T47D (cell line): ENCODE measurements at regions not wholly inside any gene's neighbourhood (a gene's known extent, or its start where the extent isn't known, plus 50 kb on each side); places are given as distances from the start of the nearest gene placed in this dataset.

Experiments
- DNase-seq, 2 experiments: peaks; one replicate each; pipeline versions ENCODE4 v3.0.0 to v3.0.0-alpha.2; 2011 to 2012; ENCODE audit warnings: low read depth in 1 of 2, low spot score in 1 of 2
- JUND ChIP-seq: IDR thresholded peaks from 2 replicates; pipeline ENCODE4 v1.6.1; 2012; ENCODE audit warnings: low read depth
- in situ Hi-C: cut with HindIII; loops from 2 replicates; pipeline ENCODE4 v1.10.0; 2016; ENCODE audit warnings: low sequenced_read_pairs, low pct_unique_long_range_greater_than_20kb

GRCh38 chr12:90181216-90181615 lies 472.6 kb upstream of the ATP2B1 start:
- no peak for DNase-seq
- in situ Hi-C loops: no loop called here

DNA sequence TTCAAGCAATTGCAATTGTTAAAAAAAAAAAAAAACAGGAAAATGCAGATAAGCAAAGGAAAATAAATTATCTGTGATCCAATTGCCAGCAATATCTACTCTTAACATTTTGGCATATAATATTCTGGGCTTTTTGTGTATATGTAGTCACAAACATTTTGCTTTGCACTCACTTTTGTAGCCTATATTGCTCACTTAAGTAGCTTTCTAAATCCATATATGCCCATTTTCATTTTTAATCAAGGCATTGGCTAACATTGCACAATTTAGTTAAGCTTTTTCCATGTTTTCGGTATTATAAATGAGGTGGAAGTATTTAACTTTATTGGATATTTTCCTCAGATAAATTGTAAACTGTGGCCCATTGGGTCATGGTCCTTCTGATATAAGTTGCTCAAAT lies 466.3 kb upstream of the ATP2B1 start:
- in situ Hi-C loops: no loop called here
- TF ChIP-seq JUND: no peak
- DNase-seq: no peak

More at GRCh38 chr12:90181216-90181615, 472.6 kb upstream of the ATP2B1 start:
- no peak for TF ChIP-seq JUND

- TF ChIP-seq JUND: no peak
- in situ Hi-C loops: no loop called here
- DNase-seq: no peak
Measured at GRCh38 chr12:90174198-90174510, 465.5 kb upstream of the ATP2B1 start.

- in situ Hi-C loops: no loop called here
- DNase-seq: no peak
- no peak for TF ChIP-seq JUND
Measured at GRCh38 chr12:90173499-90174197, 465.0 kb upstream of the ATP2B1 start.

DNA sequence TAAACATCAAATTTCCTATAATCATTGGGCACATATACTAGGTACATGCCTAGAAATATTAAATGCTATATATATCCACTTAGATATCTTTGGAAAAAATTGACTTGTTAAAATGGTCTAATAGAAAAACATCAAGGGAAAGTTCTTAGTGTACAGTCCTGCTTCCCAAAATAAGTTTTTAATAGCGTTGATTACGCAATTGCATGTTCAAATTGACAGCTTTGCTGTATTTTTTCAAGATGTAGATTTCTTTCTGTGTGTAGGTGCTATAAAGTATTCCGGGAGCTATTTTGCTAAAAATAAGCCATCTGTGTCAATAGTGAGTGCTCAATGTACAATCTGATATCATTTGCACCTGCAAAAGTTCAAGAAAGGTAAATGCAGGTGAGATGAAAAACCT lies 463.9 kb upstream of the ATP2B1 start:
- DNase-seq: no peak
- in situ Hi-C loops: no loop called here
- TF ChIP-seq JUND: no peak

GRCh38 chr12:90170740-90171139 lies 462.1 kb upstream of the ATP2B1 start:
- DNase-seq: no peak
- in situ Hi-C loops: no loop called here
- TF ChIP-seq JUND: no peak

GRCh38 chr12:90167518-90168208 lies 459.0 kb upstream of the ATP2B1 start:
- no peak for DNase-seq
- no peak for TF ChIP-seq JUND
- in situ Hi-C loops: no loop called here

GRCh38 chr12:90166671-90167070 lies 458.0 kb upstream of the ATP2B1 start:
- no peak for DNase-seq
- in situ Hi-C loops: no loop called here
- TF ChIP-seq JUND: no peak

DNA sequence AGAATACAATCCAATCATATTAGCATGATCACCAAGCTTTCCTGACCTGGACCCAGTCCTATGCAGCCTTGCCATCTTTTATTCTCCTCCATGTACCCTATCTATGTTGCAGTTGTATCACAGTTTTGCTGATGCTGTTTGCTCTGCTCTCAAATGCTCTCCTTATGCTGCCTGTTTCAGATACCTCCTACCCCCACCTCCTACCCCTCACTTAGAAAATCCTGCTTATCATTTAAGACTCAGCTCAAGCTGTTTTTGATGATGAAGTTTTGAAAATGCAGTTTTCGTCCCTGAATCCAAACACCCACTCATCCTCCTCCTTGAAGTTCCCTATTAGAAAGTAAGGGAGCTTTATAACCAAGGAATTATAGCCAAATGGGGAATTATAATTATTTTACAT lies 457.4 kb upstream of the ATP2B1 start:
- in situ Hi-C loops: no loop called here
- DNase-seq: no peak
- no peak for TF ChIP-seq JUND

- no peak for TF ChIP-seq JUND
- no peak for DNase-seq
- in situ Hi-C loops: no loop called here
Measured at GRCh38 chr12:90163975-90164374, 455.3 kb upstream of the ATP2B1 start.

DNA sequence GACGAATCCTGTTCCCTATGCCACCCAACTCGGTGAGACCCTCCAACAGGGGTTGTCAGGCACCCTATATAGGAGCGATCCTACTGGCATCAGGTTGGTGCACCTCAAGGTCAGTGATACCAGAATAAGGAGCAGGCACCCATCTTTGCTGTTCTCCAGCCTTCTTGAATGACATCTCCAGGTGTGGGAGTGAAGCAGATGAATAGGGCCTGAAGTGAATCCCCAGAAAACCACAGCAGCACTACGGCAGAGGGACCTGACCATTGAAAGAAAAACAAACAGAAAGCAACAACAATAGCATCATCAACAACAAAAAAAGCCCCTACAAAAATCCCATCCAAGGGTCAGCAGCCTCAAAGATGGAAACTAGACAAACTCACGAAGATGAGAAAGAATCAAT lies 445.2 kb upstream of the ATP2B1 start:
- DNase-seq: no peak
- no peak for TF ChIP-seq JUND
- in situ Hi-C loops: no loop called here

DNA sequence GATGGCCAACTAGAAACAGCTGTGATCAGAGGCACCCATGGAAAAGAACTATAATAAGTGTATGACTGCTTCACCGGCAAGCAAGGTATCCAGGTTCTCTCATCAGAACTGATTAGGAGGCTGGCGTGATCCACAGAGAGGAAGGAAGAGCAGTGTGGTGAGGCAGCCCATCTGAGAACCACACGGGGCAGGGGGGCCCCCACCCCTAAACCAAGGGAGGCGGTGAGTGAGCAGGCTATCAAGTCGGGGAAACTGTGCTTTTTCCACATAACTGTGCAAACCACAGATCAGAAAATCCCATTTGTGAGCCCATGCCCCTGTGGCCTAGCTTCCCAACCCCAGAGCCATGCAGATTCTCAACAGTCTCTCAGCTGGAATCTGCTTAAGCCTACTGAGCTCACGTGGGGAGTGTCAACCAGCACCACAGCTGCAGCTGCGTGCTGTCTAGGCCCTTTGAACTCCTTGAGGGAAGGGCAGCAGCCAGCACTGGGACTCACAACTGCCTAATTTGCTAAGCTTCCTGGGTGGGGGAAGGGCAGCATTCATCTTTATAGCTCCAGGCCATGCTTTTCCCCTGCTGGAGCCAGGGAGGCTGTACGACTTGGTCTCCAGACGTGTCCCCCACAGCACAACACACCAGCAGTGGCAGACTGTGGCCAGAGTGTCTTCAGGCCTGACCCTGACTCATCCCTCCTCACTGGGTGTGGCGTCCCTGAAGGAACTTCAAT lies 444.4 kb upstream of the ATP2B1 start:
- TF ChIP-seq JUND: no peak
- in situ Hi-C loops: no loop called here
- DNase-seq: no peak

- TF ChIP-seq JUND: no peak
- in situ Hi-C loops: no loop called here
- DNase-seq: no peak
Measured at GRCh38 chr12:90151491-90152015, 442.9 kb upstream of the ATP2B1 start.
